GM10266 (cell line): ENCODE measurements at regions not wholly inside any gene's neighbourhood (a gene's known extent, or its start where the extent isn't known, plus 50 kb on each side); places are given as distances from the start of the nearest gene placed in this dataset.

ENCODE experiments used
- DNase-seq: peaks from one replicate; pipeline ENCODE4 v3.0.0; 2012; ENCODE audit errors: extremely low spot score
- TF ChIP-seq, protein P1 (sequence below): IDR thresholded peaks from 2 replicates; pipeline ENCODE4 v1.5.1; 2012; ENCODE audit warnings: mild to moderate bottlenecking, low read depth; ENCODE audit not compliant: control insufficient read depth, insufficient read depth; ENCODE audit errors: missing control alignments

DNA sequence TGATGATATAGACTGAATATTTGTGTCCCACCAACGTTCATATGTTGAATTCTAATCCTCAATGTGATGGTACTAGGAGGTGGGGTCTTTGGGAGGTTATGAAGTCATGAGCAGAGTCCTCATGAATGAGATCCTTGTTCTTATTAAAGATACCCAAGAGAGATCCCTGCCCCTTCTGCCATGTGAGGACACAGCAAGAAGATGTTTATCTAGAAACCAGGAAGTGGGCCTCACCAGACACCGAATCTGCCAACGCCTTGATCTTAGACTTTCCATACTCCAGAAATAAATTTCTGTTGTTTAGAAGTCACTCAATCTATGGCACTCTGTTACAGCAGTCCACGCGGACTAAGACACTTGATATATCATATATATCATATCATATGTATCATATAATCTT is 67.7 kb upstream of the GCM1 start:
- TF ChIP-seq, protein P1, sequence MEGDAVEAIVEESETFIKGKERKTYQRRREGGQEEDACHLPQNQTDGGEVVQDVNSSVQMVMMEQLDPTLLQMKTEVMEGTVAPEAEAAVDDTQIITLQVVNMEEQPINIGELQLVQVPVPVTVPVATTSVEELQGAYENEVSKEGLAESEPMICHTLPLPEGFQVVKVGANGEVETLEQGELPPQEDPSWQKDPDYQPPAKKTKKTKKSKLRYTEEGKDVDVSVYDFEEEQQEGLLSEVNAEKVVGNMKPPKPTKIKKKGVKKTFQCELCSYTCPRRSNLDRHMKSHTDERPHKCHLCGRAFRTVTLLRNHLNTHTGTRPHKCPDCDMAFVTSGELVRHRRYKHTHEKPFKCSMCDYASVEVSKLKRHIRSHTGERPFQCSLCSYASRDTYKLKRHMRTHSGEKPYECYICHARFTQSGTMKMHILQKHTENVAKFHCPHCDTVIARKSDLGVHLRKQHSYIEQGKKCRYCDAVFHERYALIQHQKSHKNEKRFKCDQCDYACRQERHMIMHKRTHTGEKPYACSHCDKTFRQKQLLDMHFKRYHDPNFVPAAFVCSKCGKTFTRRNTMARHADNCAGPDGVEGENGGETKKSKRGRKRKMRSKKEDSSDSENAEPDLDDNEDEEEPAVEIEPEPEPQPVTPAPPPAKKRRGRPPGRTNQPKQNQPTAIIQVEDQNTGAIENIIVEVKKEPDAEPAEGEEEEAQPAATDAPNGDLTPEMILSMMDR, result no peak
- no peak for DNase-seq

- no peak for DNase-seq
- TF ChIP-seq, protein P1, result no peak
Observed at GRCh38 chr6:53214172-53214571, 65.5 kb upstream of the GCM1 start.

DNA sequence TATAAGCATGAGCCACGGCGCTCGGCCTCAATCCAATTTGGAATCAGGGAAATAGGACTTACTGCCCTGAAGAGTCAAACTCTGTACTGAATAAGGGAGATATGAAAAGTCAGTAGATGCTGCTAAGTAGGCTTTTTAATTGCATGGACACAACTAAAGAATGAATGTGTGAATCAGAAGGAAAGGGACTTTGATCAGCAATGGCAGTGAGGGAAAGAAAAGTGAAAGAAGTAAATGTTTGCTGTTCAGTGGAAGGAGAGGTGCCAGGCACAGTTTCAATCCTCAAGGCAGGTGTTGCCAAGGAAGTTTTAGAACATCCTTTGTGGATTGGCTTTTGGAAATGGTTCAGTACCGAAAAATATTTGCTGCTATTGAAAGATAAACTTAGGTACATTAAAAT is 62.2 kb upstream of the GCM1 start:
- DNase-seq, result no peak

DNA sequence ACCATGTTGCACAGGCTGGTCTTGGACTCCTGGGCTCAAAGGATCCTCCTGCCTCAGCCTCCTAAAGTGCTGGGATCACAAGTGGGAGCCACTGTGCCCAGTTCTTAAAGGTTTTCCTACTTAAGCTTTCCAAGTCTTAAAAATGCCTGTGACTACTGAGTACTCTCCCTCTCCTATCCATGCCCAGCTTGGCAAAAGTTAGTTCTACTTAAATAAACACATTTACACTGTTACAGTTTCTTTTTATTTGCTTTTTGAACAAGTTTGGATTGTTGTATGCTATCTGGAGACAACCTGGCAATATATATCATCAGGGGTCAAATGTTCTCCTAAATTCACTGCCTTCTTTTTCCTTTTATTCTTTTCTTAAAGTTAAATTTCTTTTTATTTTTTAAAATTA is 61.0 kb upstream of the GCM1 start:
- DNase-seq, result no peak
- TF ChIP-seq, protein P1, result no peak

More for the DNA sequence above, 62.2 kb upstream of the GCM1 start:
- TF ChIP-seq, protein P1, result no peak

DNA sequence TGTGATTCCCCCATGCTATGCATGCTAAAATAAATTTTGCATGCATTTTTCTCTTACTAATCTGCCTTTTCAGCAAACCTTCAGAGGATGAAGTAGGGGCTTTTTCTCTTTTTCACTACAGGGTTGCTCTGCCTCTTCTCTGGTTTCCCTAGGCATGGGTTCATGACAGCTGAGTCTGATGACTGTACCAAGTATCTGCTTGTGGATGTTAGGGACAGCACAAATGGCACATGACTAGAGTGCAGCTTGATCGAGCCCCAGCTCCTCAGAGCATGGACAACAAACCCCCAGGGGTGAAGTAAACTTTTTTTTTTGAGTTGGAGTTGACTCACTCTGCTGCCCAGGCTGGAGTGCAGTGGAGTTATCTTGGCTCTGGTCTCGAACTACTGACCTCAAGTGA is 57.1 kb upstream of the GCM1 start:
- DNase-seq, result no peak
- TF ChIP-seq, protein P1, result no peak

DNA sequence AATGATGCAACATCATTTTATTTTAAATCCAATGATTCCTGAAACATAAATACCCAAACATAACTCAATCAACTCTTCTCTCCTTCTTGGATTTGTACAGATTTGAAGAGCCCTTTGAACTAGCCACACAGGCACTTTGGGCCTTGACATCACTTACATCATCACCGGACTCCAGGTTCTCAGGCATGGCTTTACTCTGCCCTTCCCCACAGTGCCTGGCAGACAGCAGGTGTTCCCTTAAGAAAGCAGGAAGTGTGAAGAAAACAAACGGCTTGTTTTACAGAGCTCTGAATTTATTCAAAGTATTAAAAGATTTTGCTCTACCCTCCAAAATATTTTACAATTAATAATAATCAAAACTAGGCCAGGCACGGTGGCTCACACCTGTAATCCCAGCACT is 54.8 kb upstream of the GCM1 start:
- no peak for DNase-seq
- TF ChIP-seq, protein P1, result no peak

DNA sequence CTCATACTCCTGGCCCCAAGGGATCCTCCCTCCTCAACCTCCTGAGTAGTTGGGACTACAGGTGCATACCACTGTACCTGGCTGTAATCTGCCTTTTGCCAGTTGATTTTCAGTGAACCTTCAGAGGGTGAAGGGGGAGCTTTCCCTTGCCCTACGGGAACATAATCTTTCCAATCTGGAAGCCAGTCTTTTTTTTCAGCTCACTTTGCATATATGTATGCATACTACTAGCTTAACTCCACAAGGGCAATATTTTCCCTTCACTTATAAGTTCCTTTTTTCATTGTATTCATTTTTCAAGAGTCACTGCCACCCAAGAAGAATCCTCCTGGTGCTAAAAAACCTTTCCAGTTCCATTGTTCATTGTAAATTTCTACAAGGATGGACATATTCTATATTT is 53.4 kb upstream of the GCM1 start:
- no peak for DNase-seq
- TF ChIP-seq, protein P1, result no peak
